NCI-H82 (cell line): ENCODE measurements at regions not wholly inside any gene's neighbourhood (a gene's known extent, or its start where the extent isn't known, plus 50 kb on each side); places are given as distances from the start of the nearest gene placed in this dataset.
"Not testable (repeated sequence)": the region's sequence is repeated elsewhere in the genome, so short reads cannot be mapped to it uniquely, and the experiment has no call there.

Experiments
- DNase-seq: peaks from one replicate; lab custom pipeline; 2025; lab: John Stamatoyannopoulos, UW

DNA sequence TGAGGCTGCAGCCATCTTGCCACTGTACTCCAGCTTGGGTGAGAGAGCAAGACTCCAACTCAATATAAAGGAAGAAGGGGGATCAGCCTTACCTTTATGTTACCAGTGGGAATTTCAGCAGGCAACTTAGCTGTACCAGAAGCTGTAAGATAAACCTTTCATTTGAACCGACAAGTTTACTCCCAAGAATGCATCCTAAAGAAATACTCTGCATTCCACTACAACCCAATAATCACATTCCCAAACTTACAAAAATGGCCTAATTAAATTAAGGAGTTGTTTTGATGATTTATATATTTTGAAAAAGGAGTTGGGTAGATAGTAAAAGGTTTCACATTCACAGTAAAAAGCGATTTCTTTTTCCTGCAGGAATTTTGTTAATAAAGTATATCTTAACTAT, 241.4 kb downstream of the TTC8 start:
- no peak for DNase-seq

- DNase-seq: no peak
These were observed 243.0 kb downstream of the TTC8 start for GRCh38 chr14:89067293-89067972.

DNA sequence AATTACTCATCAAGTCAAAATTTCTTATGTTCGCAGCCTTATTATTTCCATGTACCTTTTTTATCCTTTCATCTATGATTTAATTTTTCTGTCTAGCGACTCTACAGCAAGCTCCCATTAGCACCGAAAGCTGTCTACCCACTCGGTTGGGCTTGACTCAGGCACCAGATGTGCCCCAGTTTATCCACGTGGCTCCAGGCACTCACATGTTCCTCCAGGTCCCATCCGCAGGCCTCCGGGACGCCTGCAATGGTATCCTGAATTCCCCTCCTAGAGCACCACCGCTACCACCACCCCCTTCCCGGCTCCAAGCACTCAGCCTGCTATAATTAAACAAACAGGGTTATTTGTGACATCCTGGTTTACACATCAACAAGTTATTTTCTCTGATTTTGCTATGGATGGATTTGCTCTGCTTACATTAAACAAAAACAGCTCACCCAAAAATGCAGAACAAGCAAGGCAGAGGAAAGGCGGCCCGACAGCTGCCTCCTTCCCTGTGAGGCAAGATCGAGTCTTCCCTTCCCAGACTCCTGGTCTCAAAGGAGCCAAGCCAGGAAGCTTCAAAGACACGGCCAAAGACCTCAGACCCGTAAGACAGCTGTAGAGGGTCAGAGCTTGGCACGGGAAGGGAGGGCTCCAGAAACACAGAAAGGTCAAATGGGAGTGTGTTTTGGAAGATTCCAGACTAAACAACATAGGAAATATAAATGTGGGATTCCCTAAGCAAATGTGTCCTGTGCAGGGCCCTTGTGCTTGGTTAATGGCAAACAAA, 253.8 kb downstream of the TTC8 start:
- no peak for DNase-seq

DNA sequence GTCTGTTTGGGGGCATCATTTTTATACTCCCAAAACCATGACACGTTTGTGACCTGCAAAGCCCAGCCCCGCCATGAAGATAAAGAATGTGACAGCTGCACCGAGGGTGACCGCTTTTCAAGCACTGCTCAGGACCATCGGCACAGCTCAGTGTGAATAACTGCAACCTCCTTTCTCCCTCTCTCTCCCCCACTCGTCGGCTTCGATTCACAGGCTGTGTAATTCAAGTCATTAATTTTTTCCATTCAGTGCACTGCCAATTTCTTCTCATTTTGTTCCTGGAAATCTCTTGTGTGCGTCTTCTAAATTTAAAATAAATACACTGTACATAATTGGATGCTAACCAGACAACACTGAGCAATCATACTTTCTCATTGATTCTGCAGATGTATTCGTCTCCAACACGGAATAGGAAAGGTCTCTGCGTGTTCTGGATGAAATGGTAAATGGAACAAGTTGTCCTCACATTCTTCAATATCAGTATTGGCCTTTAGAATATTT, 260.8 kb downstream of the TTC8 start:
- DNase-seq: no peak

DNA sequence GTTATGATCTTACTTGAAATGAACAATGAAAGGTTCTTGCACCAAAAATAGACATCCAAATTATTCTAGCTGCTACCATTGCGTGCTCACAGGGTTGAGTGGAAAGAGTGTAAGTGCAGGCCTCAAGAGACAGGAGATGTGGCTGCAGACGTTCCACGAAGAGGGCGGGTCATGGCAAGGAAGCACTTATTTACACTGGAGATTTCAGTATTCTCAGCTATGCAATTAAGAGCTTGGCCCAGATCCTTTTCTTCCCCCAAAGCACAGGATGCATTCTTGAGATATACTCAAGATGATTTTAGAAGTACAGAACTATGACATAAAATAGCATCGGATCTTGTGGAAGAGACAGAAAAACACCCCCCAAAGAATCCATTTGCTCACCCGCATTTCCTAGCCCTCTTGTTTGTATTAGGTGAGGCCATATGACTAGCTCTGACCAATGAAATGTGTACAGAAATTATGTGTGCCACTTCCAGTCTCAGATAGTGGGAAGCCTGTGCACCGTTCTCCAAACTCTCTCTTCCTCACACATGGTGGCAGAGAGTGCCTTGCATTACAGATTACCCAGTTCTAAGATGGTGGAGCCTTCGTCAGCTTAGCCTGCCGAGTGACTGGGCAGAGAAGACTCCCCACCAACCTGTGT, 261.4 kb downstream of the TTC8 start:
- DNase-seq: no peak

DNA sequence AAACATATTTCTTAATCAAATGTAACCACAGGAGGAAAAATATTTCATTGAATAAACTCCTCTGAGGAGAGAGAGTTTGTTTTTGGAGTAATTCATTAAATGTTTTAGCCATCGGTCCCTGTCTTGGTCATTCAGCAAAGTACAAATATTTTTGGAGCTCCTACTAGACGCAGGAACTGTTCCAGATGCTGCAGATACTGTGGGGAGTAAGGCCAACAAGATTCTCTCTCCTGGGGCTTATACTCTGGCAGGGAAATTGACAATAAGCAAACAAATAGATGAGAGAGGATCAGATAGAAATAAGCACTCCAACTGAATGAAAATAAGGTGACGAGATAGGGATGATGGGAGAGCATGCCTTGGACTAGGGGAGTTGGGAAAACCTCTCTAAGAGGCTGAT, 264.1 kb downstream of the TTC8 start:
- no peak for DNase-seq

- DNase-seq: no peak
These were observed 264.9 kb downstream of the TTC8 start for GRCh38 chr14:89089330-89089729.

GRCh38 chr14:89091781-89092180, 267.3 kb downstream of the TTC8 start:
- DNase-seq: no peak

DNA sequence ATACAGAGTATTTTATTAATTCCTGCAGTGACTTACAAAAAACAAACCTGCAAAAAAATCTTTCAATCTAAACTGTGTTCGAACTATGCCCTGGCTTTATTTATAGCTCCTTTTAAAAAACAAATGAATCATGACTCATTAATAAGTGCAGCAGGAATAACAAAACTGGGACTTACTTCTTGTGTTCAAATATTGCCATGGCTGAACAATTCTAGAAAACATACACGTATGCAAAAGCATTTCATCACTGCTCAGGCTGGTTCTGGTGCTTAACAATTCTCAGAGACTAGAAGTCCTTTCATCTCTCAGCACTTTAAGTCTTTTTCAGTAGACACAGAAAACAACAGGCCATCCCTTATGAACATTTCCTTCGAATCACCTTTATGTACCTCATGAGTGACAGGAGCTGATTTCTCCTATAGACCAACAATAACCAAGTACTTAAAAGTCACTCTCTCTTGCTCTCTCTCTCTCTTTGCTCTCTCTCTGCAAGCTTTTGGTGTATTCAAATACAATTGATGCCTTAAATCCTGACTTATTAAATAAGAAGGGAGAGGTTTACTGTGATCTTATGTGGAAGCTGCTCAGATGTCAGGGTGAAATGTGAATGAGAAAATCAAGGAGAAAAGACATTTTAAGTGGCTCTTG, 268.8 kb downstream of the TTC8 start:
- no peak for DNase-seq

- peak; percentile 87 for DNase-seq
These were observed 270.6 kb downstream of the TTC8 start for GRCh38 chr14:89095036-89095435.

DNA sequence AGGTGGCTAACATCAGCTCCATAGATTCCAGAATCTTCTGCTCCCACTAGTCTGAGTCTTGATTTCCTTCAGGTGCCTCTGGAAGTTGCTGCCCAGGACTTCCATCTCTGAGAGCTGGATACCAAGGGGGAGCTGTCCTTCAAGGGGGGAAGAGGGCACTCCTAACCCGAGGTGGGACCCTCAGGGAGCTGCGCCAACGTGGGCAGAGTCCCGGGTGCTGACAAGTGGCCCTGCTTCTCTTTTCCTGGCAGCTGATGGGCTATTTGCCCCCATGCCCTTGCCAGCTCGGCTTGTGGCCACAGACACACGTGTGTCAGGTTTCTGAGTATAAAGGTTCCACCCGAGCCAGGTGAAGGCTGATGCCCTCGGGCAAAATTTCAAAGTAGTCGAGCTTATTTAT, 272.5 kb downstream of the TTC8 start:
- DNase-seq: no peak

DNA sequence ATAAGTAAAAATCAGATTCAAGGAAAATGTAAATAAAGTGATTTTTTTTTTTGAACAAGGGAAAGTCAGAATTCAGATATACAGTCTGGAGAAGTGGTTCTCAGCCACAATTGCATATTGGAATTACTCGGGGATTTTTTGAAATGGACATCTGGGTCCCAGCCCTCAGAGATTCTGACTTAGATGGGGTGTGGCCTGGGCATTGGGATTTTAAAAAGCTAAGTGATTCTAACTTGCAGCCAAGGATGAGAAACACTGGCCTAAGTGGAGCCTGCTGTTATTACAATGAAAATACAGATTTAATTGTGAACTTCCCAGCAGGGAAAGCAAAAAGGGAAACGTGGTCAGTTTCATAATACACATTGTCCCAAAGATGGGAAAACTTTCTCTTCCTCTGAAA, 273.8 kb downstream of the TTC8 start:
- DNase-seq: no peak

DNA sequence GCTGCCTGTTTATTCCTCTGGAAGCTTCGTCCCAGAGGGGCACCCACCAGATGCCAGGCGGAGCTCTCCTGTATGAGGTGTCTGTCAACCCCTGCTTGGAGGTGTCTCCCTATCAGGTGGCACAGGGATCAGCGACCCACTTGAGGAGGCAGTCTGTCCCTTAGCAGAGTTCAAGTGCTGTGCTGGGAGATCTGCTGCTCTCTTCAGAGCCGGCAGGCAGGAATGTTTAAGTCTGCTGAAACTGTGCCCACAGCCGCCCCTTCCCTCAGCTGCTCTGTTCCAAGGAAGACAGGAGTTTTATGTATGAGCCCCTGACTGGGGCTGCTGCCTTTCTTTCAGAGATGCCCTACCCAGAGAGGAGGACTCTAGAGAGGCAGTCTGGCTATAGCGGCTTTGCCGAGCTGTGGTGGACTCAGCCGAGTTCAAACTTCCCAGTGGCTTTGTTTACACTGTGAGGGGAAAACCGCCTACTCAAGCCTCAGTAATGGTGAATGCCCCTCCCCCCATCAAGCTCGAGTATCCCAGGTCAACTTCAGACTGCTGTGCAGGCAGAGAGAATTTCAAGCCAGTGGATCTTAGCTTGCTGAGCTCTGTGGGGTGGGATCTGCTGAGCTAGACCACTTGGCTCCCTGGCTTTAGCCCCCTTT, 279.8 kb downstream of the TTC8 start:
- not testable (repeated sequence) for DNase-seq

- not testable (repeated sequence) for DNase-seq
These were observed 280.4 kb downstream of the TTC8 start for GRCh38 chr14:89104861-89105260.
